VCaP (cell line): ENCODE measurements at regions not wholly inside any gene's neighbourhood (a gene's known extent, or its start where the extent isn't known, plus 50 kb on each side); places are given as distances from the start of the nearest gene placed in this dataset.

Experiments
- H3K27ac ChIP-seq: fragments of 450-650 bp; 2 replicates; pipeline ENCODE4 v1.5.1; 2017
- TF ChIP-seq, protein P1 (sequence below): fragments of 450-650 bp; conservative IDR thresholded peaks from 2 replicates; pipeline ENCODE4 v1.5.1; 2017; ENCODE audit warnings: mild to moderate bottlenecking, moderate library complexity

DNA sequence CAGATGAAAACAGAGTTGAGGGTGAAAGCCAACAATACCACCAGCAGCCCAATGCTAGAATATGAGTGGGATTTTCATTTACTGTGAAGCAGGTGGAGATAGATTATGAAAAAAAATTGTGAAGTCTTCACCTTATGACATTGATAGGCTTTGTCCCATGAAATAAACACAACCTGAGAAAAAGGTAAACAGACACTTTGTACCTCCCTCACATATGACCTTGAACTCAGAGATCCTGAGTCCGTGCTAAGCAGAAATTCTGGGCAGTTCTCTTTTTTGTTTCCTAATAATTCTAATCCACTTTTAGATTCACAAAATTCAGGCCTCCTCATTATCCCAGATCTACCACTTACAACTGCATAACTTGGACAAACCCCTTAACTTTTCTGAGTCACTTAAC is 127.3 kb upstream of the RORB start:
- TF ChIP-seq, protein P1, sequence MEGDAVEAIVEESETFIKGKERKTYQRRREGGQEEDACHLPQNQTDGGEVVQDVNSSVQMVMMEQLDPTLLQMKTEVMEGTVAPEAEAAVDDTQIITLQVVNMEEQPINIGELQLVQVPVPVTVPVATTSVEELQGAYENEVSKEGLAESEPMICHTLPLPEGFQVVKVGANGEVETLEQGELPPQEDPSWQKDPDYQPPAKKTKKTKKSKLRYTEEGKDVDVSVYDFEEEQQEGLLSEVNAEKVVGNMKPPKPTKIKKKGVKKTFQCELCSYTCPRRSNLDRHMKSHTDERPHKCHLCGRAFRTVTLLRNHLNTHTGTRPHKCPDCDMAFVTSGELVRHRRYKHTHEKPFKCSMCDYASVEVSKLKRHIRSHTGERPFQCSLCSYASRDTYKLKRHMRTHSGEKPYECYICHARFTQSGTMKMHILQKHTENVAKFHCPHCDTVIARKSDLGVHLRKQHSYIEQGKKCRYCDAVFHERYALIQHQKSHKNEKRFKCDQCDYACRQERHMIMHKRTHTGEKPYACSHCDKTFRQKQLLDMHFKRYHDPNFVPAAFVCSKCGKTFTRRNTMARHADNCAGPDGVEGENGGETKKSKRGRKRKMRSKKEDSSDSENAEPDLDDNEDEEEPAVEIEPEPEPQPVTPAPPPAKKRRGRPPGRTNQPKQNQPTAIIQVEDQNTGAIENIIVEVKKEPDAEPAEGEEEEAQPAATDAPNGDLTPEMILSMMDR = no peak
- H3K27ac ChIP-seq = no peak overlapping the region

DNA sequence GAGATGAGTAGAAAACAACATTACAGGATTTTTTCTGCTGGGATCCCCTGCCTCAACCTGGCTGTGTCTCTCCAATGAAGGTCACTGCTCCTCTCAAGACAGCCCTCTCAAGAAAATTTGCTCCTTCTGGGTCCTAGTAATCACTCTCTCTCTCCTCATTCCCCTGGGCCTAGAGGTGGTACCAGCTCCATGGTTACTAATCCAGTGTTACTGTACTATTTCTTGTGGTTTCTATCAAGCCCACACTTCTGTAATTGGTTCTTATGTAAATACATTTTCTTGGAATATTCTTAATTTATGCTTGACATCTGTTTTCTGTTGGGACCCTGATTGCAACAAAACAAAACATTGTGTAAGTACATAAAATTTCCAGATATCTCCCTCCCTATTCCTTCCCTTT is 123.8 kb upstream of the RORB start:
- TF ChIP-seq, protein P1 = no peak
- no peak overlapping the region for H3K27ac ChIP-seq

DNA sequence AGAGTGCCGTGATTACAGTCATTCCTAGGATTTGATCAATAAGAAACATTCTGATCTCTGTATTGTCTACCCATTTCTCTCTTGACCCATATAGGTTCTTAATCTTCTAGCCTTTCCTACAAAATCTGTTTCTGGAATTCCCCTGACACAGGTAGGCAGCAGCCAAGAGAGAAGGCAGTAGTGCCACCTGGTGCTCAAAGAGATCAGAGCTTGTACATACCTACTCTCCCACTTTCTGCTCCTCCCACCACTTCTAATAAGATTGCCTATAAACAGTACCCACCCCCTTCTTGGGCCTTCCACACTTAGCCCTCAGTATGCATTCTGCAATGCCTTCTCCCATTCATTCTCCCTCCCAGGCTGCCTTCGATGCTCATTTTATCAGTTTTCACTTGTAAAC is 117.4 kb upstream of the RORB start:
- H3K27ac ChIP-seq = peak overlapping the region; percentile 46
- TF ChIP-seq, protein P1 = peak; percentile 83

DNA sequence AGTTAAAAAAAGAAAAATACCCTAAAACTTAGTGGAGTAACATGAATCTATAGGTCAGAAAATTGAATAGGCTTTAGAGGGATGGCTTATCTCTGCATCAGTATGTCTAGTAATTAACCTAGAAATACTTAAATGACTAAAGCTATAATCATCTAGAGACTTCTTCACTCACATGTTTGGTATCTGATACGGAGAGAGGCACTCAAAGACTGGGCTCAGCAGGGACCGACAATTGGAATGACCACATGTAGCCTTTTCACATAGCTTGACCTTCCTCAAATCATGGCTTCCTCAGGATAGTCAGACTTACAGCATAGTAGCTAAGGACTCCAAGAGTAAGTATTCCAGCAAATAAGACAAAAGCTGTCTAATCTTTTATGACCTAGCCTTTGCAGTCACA is 105.3 kb upstream of the RORB start:
- no peak overlapping the region for H3K27ac ChIP-seq

DNA sequence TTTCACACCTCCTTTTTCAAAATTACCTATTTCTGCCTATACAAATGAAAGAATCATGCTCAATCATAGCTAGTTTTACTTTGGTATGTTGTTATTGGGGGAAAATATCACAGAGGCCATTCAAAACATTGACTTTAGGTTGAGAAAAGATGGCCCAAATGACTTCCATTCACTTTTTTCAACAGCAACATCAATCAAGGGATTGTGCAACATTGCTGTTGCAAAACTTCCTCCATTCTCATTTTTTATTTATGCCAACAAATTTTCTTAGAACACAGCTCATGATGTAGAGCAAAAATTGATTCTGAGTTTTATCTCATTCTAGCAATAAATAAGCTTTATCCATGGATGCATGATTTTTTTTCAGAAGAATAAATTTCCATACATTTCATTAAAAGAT is 93.6 kb upstream of the RORB start:
- TF ChIP-seq, protein P1 = no peak
- no peak overlapping the region for H3K27ac ChIP-seq

More for the DNA sequence above, 105.3 kb upstream of the RORB start:
- TF ChIP-seq, protein P1 = no peak

DNA sequence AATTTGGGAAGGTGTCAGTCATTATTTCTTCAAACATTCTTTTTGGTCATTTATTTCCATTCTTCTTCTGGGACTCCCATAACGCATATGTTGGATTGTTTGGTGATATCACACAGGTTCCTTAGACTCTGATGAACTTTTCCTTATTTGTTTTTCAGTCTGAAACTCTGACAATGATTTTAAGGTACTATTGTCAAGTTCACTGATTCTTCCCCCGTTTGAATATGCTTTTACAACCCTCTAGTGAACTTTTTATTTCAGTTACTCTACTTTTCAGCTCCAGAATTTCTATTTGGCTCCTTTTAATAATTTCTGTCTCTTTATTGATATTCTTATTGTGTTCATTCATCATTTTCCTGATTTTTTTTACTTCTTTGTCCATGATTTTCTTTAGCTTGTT is 92.5 kb upstream of the RORB start:
- no peak overlapping the region for H3K27ac ChIP-seq
- TF ChIP-seq, protein P1 = no peak

DNA sequence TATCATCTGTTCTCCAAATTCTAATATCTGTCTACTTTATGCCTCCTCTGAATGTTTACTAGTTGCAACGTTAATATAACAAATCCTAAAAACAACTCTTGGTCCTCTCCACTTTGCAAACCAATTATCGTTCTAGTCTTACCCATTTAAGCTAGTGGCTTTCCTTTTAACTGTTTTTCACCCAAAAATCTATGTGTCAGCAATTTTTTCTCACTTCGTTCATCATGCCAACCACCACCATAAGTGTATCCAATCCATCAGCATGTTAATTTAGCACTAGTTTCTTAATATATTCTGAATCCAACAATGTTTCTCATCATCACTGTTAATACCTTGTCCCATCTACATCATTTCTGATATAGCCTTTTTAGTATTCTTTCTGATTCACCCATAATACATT is 90.0 kb upstream of the RORB start:
- no peak overlapping the region for H3K27ac ChIP-seq
- TF ChIP-seq, protein P1 = no peak
